ENCODE measurements at regions not wholly inside any gene's neighbourhood (a gene's known extent, or its start where the extent isn't known, plus 50 kb on each side); places are given as distances from the start of the nearest gene placed in this dataset.
"Not testable (repeated sequence)": the region's sequence is repeated elsewhere in the genome, so short reads cannot be mapped to it uniquely, and the experiment has no call there.

- DNase-seq (ENCODE audit: low spot score): no peak
- intact Hi-C loops (cut with DNase I): no loop called here
These were observed 232.3 kb upstream of the ELL2 start for GRCh38 chr5:96193946-96194345.

GRCh38 chr5:96189987-96190386, 228.3 kb upstream of the ELL2 start:
- intact Hi-C loops (cut with DNase I): no loop called here
- DNase-seq (ENCODE audit: low spot score): no peak

- DNase-seq (ENCODE audit: low spot score): no peak
- intact Hi-C loops (cut with DNase I): no loop called here
These were observed 227.6 kb upstream of the ELL2 start for GRCh38 chr5:96189028-96189826.

DNA sequence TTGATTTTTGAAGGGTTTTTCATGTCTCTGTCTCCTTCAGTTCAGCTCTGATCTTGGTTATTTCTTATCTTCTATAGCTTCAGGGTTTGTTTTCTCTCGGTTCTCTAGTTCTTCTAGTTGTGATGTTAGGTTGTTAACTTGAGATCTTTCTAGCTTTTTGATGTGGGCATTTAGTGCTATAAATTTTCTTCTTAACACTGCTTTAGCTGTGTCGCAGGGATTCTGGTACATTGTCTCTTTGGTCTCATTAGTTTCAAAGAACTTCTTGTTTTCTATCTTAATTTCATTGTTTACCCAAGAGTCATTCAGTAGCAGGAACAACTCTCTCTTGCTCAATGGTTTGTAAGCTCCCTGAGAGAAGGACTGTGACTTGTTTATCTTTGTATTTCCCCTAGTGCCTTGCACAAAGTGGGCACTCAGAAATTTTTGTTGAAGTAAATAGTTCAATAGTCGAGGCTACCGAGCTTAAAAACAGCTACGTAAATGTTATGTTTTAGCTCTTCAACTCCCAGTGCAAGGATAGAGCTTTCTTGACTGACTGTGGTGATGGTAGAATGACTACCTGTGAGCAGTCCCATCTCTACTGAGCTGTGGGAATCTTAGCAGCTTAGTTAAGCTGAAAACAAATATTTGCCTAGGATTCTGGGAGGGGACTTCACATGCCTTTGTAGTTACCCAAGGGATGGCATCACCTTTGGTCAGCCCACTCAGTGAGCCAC, 225.8 kb upstream of the ELL2 start:
- no peak for DNase-seq (ENCODE audit: low spot score)
- intact Hi-C loops (cut with DNase I): no loop called here

GRCh38 chr5:96184510-96184909, 222.9 kb upstream of the ELL2 start:
- intact Hi-C loops (cut with DNase I); DNase-seq (ENCODE audit: low spot score): not testable (repeated sequence)

DNA sequence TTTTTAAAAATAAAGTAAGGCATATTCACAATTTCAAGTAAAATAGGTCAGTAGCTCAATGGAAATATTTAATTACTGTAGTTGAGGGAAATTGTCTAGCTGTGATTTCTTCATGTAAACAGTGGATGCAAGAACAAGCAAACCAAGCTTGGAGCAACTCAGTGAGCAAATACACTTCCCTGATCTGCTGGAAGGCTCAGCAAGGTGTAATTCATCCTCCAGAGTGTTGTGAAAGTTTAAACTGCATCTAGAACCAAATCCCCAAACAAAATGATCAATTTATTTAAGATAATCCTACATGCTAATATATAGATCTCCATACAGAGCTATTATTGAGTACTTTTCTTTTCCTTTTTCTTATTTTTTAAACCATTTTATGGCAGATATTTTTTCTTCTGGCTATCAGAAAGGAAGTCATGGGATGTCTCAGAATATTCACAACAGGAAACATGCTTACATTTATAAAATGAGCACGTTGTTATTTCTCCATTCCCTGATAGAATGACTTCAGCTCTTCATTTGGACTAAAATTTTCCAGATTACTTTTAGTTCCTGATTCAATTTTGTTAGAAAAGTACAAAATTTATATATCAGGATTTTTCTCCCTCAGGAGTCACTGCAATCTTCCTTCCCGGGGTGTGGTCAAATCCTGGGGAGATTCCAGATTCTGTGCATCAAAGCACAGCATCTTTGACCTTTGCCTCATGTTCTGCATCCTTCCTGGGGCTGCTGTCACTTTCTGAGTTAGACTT, 219.2 kb upstream of the ELL2 start:
- intact Hi-C loops (cut with DNase I): no loop called here
- DNase-seq (ENCODE audit: low spot score): no peak

DNA sequence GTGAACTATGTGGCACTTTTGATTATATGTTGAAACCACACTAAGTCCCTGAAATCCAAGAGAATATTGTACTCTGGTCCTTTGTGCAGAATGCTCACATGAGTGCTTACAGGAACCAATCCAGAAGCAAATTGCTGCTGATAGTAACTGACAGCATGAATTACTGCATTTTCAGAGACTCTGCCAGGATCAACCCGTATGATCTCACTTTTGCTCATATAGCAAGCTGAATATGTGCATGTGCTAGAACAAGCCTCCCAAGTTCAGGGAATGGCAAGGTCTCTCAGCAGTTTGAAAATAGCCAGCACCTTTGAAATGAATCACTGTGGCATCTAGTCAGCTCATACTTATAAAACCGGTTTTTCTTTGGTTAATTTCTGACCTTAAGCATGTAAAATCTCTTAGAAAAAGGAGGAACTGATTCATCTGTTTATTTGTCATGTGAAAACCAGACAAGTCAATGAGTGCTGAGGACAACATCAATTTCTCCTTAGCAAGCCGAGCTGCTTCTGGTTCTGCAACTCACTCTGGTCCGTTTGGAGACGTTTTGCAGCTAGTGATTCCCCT, 215.7 kb upstream of the ELL2 start:
- intact Hi-C loops (cut with DNase I): no loop called here
- no peak for DNase-seq (ENCODE audit: low spot score)

DNA sequence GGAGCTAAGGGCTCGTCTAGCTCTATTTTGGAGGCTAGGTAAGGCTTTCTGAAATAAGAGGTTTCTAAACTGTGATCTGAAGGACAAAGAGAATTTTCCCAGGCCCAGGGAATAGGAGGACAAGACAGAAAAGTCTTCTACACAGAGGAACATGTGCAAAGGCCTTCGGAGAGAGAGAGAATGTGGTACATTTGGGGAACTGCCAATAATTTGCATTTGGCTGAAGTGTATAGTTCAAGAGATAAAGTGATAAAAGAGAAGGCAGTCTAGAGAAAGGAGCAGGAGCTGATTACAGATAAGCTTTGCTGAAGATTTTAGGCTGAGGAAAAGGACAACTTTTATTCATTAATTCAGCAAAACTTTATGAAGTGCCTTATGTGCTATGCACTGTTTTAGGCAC, 214.4 kb upstream of the ELL2 start:
- intact Hi-C loops (cut with DNase I): no loop called here

GRCh38 chr5:96175090-96175489, 213.4 kb upstream of the ELL2 start:
- no peak for DNase-seq (ENCODE audit: low spot score)
- intact Hi-C loops (cut with DNase I): no loop called here

More for the DNA sequence above, 214.4 kb upstream of the ELL2 start:
- DNase-seq (ENCODE audit: low spot score): no peak

DNA sequence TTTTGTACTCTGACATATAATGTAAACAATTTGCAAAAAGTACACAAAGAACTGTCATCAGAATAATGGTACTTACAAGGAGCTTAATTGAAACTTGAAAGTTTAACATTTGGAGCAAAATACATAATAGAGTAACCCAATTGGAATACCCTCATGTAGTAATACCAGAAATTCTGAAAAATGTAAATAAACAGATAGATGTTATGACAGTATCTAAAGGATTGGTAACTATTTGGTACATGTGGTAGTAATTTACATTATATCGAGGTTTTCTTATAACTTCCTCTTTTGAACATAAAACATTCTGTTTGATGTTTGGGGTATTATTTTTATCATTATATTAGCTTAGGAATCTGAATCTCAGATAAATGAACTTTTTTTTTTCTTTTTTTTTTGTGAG, 211.7 kb upstream of the ELL2 start:
- intact Hi-C loops (cut with DNase I): no loop called here
- no peak for DNase-seq (ENCODE audit: low spot score)

- intact Hi-C loops (cut with DNase I): no loop called here
- DNase-seq (ENCODE audit: low spot score): no peak
These were observed 210.8 kb upstream of the ELL2 start for GRCh38 chr5:96172436-96172835.

- intact Hi-C loops (cut with DNase I); DNase-seq (ENCODE audit: low spot score): not testable (repeated sequence)
These were observed 210.3 kb upstream of the ELL2 start for GRCh38 chr5:96171973-96172372.

DNA sequence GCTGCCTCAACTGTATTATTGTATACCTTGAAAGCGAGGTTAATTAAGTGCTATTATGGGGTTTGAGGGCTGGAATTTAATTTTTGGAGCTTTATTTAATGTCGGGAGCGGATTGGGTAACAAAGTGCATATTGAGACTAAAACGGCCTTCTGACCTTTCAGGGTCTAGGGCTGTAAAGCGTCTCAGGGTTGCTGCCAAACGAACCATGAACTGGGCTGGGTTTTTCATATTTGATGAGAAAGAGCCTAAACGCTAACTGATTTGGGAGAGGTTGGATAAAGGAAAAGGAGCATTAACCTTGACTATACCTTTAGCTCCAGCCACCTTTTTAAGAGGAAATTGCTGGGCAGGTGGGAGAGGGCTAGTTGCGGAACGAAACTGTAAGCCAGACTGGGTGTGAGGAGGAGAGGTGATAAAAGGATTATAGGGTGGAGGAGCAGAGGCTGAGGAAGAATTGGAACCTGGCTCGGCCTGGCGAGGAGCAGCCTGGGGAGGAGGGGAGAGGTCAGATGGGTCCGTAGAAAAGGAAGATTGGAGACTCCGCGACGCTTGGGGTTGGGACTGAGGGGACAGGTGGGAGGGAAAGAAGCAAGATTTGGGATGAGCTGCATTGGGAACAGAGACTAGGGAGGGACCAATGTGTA, 209.0 kb upstream of the ELL2 start:
- DNase-seq (ENCODE audit: low spot score); intact Hi-C loops (cut with DNase I): not testable (repeated sequence)

- intact Hi-C loops (cut with DNase I); DNase-seq (ENCODE audit: low spot score): not testable (repeated sequence)
These were observed 207.2 kb upstream of the ELL2 start for GRCh38 chr5:96168833-96169232.

DNA sequence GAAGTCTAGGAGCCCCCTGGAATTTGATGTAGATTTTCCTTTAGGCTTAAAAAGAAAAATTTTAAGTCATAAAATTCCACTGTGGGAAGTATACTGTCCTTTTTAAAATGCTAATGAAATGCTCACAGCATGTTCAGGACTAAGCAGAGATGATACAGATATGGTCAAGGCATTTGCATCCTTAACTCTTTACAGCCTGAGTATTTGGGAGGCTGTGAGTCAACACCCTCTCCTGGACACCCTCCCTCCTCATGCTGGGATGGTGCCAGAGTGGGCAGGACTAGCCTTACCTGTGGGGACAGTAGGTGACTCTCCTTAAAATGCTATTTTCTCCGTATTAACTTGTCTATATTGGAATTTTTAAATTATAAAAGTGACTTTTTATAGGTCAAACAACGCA, 197.4 kb upstream of the ELL2 start:
- intact Hi-C loops (cut with DNase I): loop anchor here in 1 of 2 donors (5.0 kb wide), 1 partner anchor 283 kb away; no protein-coding TSS in a partner anchor
- DNase-seq (ENCODE audit: low spot score): no peak

DNA sequence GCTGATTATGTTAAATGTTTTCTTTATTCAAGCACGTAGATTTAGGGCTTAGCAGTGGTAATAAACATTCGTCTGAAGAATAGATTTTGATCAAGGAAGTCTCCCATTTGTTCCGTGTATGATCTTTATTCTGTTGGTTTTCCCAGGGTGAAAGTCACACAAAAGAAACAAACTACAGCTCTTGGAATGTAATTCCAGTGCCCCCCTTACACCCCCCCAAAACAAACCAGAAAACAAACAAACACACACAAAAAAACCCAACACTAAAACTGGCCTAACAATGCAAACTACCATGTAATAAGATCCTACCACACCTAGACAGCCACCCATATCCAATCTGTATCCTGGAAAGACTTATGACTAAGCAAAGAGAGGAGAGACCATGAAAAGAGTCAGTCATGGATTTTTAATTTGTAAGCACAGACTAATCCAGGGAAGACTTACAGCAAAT, 196.2 kb upstream of the ELL2 start:
- no peak for DNase-seq (ENCODE audit: low spot score)
- intact Hi-C loops (cut with DNase I): loop anchor here in 1 of 2 donors (5.0 kb wide), 1 partner anchor 284 kb away; no protein-coding TSS in a partner anchor

DNA sequence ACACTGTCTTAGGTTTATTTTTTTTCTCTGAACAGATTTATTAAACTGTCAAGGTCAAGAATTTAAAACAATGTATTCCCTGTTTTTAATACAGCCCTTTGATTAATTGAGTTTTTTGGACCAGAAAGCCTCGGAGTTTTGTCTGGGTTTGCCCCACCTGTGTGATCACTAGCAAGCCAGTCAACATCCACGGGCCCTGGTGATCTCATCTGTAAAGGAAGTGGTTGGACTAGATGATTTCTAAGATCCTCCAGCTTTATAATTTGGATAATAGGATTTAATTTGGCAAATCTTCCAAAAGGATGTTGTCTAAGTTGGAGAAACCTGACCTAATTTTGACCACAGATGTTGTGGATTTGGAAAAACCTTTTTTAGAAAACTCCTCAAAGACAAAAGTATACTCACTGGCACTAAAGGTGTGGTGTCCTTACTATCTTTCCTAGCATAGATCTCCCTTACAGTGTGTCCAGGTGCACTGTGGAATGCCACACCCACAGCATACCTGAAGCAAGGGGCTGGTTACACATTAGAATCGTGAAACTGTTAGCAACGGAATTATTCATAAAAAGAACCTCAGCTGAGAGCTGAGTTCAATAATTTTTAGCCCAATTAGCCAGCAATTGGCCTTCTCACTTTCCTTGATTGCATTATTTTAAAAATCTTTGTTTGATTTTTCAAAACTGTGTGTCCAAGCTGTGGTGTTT, 195.6 kb upstream of the ELL2 start:
- no peak for DNase-seq (ENCODE audit: low spot score)
- intact Hi-C loops (cut with DNase I): loop anchor here in 1 of 2 donors (5.0 kb wide), 1 partner anchor 285 kb away; no protein-coding TSS in a partner anchor

DNA sequence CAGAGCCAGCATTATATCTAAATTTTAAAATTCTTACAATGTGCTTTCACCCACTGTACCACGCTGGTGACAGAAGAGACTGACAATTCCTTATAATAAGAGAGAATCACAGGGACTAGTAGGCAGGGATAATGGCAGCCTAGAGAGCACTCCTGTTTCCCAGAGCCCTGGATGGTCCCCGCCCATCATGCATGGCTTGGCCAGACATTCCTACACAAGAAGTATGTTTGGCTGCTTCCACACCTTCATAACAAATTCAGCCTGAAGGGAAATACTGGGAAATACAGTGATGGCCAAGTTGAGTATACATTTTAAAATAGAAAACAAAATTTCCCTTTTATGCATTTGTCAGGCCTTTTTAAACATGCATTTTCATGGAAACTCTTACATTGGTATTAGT, 193.5 kb upstream of the ELL2 start:
- intact Hi-C loops (cut with DNase I): loop anchor here in 1 of 2 donors (5.0 kb wide), 1 partner anchor 287 kb away; no protein-coding TSS in a partner anchor
- DNase-seq (ENCODE audit: low spot score): no peak
